RWPE1 (cell line): ENCODE measurements at regions not wholly inside any gene's neighbourhood (a gene's known extent, or its start where the extent isn't known, plus 50 kb on each side); places are given as distances from the start of the nearest gene placed in this dataset.
A peak's percentile ranks its signal among the peaks of the same experiment; 100 is the strongest.

Source experiments
- CTCF ChIA-PET: fragments of 350-600 bp; sonication (Branson Sonifier 250); formaldehyde crosslinking; extraction: SDS; loops from one replicate; lab custom pipeline; 2021; lab: Yijun Ruan, JAX
- POLR2A ChIA-PET: fragments of 400-600 bp; formaldehyde crosslinking; extraction: SDS; loops from one replicate; lab custom pipeline; 2020; ENCODE audit warnings: antibody characterized with exemption; ENCODE audit not compliant: low non-redundant PET; lab: Yijun Ruan, JAX
- DNase-seq: peaks from one replicate; pipeline ENCODE4 v3.0.0; 2012; ENCODE audit warnings: low spot score
- H3K27ac ChIP-seq: fragments of 450-650 bp; 2 replicates; pipeline ENCODE4 v1.5.1; 2017
- CTCF ChIP-seq: fragments of 450-650 bp; conservative IDR thresholded peaks from 2 replicates; pipeline ENCODE4 v1.5.1; 2017; ENCODE audit warnings: low read depth, mild to moderate bottlenecking

DNA sequence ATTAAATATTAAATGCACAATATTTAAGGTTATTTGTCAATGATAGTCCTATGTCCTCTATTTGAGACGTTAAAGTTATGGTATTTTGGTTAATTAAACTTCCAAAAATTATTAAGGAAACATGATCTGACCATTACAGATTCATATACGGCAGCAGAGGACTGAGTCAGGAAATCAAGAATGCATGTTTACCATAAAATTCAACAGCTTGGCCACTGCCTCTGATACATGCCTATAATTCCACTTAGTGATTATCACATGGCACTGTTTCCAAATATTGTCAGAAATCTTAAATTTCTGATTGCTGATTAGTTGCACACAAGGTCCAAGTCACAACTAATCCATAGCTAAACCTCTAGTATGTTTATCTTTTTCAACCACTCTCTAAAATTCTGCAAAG, 232.2 kb upstream of the UGT8 start:
- ChIA-PET CTCF (no interaction called here), POLR2A (no interaction called here)
- DNase-seq: no peak
- H3K27ac ChIP-seq: no peak overlapping the region
- TF ChIP-seq CTCF: no peak

DNA sequence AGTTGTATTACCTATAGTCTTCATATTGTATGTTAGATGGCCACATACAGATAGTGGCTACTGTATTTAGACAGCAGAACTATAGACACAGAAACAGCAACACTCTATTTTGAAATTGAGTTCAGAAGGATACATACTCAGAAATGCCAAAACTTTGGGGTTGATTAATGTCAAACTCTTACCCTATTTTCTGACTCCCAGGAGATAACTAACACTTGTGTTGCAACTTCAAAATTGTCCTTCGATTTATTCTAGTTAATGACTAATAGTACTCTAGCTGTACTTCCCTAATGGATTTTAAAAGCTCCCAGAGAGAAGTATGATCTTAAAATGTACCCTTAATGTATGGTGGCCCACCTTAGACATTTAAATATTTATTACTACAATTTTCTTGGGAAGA, 229.9 kb upstream of the UGT8 start:
- DNase-seq: no peak
- H3K27ac ChIP-seq: no peak overlapping the region
- ChIA-PET CTCF (no interaction called here), POLR2A (no interaction called here)
- TF ChIP-seq CTCF: no peak

DNA sequence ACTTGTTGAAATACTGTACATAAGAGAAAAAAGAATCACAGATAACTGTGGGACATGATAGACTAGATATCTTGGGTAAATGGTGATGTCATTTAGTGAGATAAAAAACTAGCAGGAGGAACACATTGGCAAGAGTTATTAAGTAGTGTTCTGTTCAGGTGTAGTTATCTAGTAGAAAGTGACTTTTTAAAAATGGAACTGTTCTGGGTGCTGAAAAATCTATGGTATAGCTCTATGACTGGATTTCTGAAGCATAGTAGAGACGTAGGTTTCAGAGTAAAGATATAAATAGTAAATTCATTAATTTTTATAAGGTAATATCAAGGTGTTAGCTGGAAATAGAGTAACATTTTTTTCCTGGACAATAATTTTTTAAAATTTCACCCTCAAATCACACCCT, 225.1 kb upstream of the UGT8 start:
- ChIA-PET POLR2A (no interaction called here), CTCF (interaction anchor here (0.5 kb wide), 1 partner anchor 238 kb away, joined by 3 read pairs; no protein-coding TSS in a partner anchor)
- DNase-seq: no peak
- H3K27ac ChIP-seq: no peak overlapping the region
- TF ChIP-seq CTCF: no peak

DNA sequence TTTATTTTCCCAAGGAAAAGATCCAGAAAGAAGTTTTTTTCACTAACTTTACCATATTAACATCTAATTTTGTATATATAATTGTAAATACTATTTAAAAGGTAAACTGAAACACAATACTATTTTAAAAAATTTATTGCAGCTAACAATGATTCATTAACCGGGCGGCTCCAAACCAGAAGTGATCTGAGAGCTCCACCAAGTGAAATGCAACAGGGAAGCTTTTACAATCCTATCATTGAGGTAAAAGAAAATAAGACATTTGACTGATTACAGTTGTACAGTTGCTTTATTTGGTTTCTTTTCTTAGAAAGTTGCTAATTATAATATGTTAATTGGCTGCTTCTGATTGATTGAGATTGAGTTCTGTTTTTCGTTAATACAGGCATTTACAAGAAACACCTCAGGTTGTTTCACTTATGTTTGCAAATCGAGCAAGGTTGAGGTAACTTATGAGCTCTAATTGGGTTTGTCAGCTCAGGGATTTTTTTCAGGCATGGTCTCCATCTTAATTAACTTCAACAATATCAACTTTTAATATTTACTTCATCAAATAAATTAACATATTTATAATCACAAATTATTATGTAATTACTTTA, 220.2 kb upstream of the UGT8 start:
- ChIA-PET CTCF (interaction anchor here (0.5 to 1.6 kb wide), 18 partner anchors 17 to 1983 kb away, joined by 3 to 9 read pairs (median 3); no protein-coding TSS in a partner anchor), POLR2A (no interaction called here)
- TF ChIP-seq CTCF: peak; percentile 86
- H3K27ac ChIP-seq: no peak overlapping the region
- peak; percentile 38 for DNase-seq

- CTCF ChIA-PET: interaction anchor here (1.1 to 1.6 kb wide), 2 partner anchors 836 to 989 kb away, joined by 3 to 5 read pairs; no protein-coding TSS in a partner anchor
- no peak overlapping the region for H3K27ac ChIP-seq
- no peak for TF ChIP-seq CTCF
- no peak for DNase-seq
- POLR2A ChIA-PET: no interaction called here
These were observed 215.5 kb upstream of the UGT8 start for GRCh38 chr4:114383067-114383466.

- ChIA-PET CTCF (interaction anchor here (0.7 to 1.6 kb wide), 4 partner anchors 275 to 990 kb away, joined by 3 to 9 read pairs (median 4); no protein-coding TSS in a partner anchor), POLR2A (no interaction called here)
- no peak for TF ChIP-seq CTCF
- peak; percentile 21 for DNase-seq
- H3K27ac ChIP-seq: no peak overlapping the region
These were observed 214.9 kb upstream of the UGT8 start for GRCh38 chr4:114383721-114384120.
